H9 (cell line): ENCODE measurements at regions not wholly inside any gene's neighbourhood (a gene's known extent, or its start where the extent isn't known, plus 50 kb on each side); places are given as distances from the start of the nearest gene placed in this dataset.

ENCODE experiments used
- DNase-seq: peaks from one replicate; pipeline ENCODE4 v3.0.0-alpha.2; 2017
- H2AFZ ChIP-seq: one replicate; pipeline ENCODE4 v1.6.1; 2013; ENCODE audit warnings: mild to moderate bottlenecking, low read length, control low read depth, moderate library complexity
- H2AK5ac ChIP-seq: 2 replicates; pipeline ENCODE4 v1.6.1; 2013; ENCODE audit warnings: low read length, control low read depth, mixed read lengths; ENCODE audit not compliant: insufficient read length
- H2BK120ac ChIP-seq: one replicate; pipeline ENCODE4 v1.6.1; 2013; ENCODE audit warnings: low read depth, mild to moderate bottlenecking, low read length, control low read depth, inconsistent platforms; ENCODE audit not compliant: poor library complexity, severe bottlenecking
- H2BK12ac ChIP-seq: 2 replicates; pipeline ENCODE4 v1.6.1; 2013; ENCODE audit warnings: low read length, control low read depth, mixed read lengths, low read depth; ENCODE audit not compliant: insufficient read length
- H2BK15ac ChIP-seq: 2 replicates; pipeline ENCODE4 v1.6.1; 2013; ENCODE audit warnings: low read depth, low read length, control low read depth
- H2BK20ac ChIP-seq: one replicate; pipeline ENCODE4 v1.6.1; 2013; ENCODE audit warnings: low read depth, mild to moderate bottlenecking, low read length, control low read depth, inconsistent platforms; ENCODE audit not compliant: poor library complexity, severe bottlenecking
- H2BK5ac ChIP-seq: 2 replicates; pipeline ENCODE4 v1.6.1; 2013; ENCODE audit warnings: low read length, control low read depth, mixed read lengths; ENCODE audit not compliant: insufficient read length
- H3K14ac ChIP-seq: 2 replicates; pipeline ENCODE4 v1.6.1; 2013; ENCODE audit warnings: low read length, control low read depth; ENCODE audit not compliant: insufficient read depth
- H3K18ac ChIP-seq: 2 replicates; pipeline ENCODE4 v1.6.1; 2013; ENCODE audit warnings: low read depth, mild to moderate bottlenecking, mixed read lengths, low read length, control low read depth; ENCODE audit not compliant: insufficient read length
- H3K23ac ChIP-seq: 2 replicates; pipeline ENCODE4 v1.6.1; 2013; ENCODE audit warnings: low read length, control low read depth, mixed read lengths, low read depth; ENCODE audit not compliant: insufficient read length
- H3K23me2 ChIP-seq: 2 replicates; pipeline ENCODE4 v1.6.1; 2013; ENCODE audit warnings: low read depth, mild to moderate bottlenecking, mixed read lengths, low read length, control low read depth; ENCODE audit not compliant: insufficient read length, poor library complexity, severe bottlenecking
- H3K27ac ChIP-seq: 2 replicates; pipeline ENCODE4 v1.5.1; 2013; ENCODE audit warnings: low read length, control low read depth, mixed read lengths, low read depth; ENCODE audit not compliant: insufficient read length
- H3K27me3 ChIP-seq: 2 replicates; pipeline ENCODE4 v1.6.1; 2013; ENCODE audit warnings: low read length, control low read depth, inconsistent platforms; ENCODE audit not compliant: insufficient read depth
- H3K4ac ChIP-seq: 2 replicates; pipeline ENCODE4 v1.6.1; 2013; ENCODE audit warnings: low read depth, mild to moderate bottlenecking, control low read depth, inconsistent platforms, low read length, moderate library complexity
- H3K4me1 ChIP-seq: 2 replicates; pipeline ENCODE4 v1.6.1; 2013; ENCODE audit warnings: low read length, control low read depth, inconsistent platforms; ENCODE audit not compliant: insufficient read depth
- H3K4me2 ChIP-seq: 2 replicates; pipeline ENCODE4 v1.6.1; 2013; ENCODE audit warnings: low read length, control low read depth, mixed read lengths; ENCODE audit not compliant: insufficient read length, insufficient read depth
- H3K56ac ChIP-seq: 2 replicates; pipeline ENCODE4 v1.6.1; 2013; ENCODE audit warnings: low read depth, mild to moderate bottlenecking, mixed read lengths, low read length, control low read depth; ENCODE audit not compliant: insufficient read length
- H3K79me1 ChIP-seq: 2 replicates; pipeline ENCODE4 v1.6.1; 2013; ENCODE audit warnings: low read depth, mild to moderate bottlenecking, moderate library complexity, low read length, control low read depth, inconsistent platforms; ENCODE audit not compliant: insufficient read depth, poor library complexity, severe bottlenecking
- H3K79me2 ChIP-seq: 2 replicates; pipeline ENCODE4 v1.6.1; 2013; ENCODE audit warnings: low read length, control low read depth, inconsistent platforms; ENCODE audit not compliant: insufficient read depth
- H3K9ac ChIP-seq: 2 replicates; pipeline ENCODE4 v1.6.1; 2013; ENCODE audit warnings: low read length, control low read depth, mixed read lengths; ENCODE audit not compliant: insufficient read length; ENCODE audit errors: extremely low read depth
- H3K9me3 ChIP-seq: one replicate; pipeline ENCODE4 v1.6.1; 2013; ENCODE audit warnings: low read depth, low read length, inconsistent platforms; ENCODE audit not compliant: control insufficient read depth
- H3T11ph ChIP-seq: one replicate; pipeline ENCODE4 v1.6.1; 2013; ENCODE audit warnings: mild to moderate bottlenecking, low read length, control low read depth, inconsistent platforms
- H4K20me1 ChIP-seq: one replicate; pipeline ENCODE4 v1.6.1; 2013; ENCODE audit not compliant: control insufficient read depth, insufficient read length, insufficient read depth
- H4K5ac ChIP-seq: 2 replicates; pipeline ENCODE4 v1.6.1; 2013; ENCODE audit warnings: low read depth, mild to moderate bottlenecking, mixed read lengths, low read length, control low read depth; ENCODE audit not compliant: insufficient read length
- H4K8ac ChIP-seq: replicated peaks from 2 replicates; pipeline ENCODE4 v1.6.1; 2013; ENCODE audit warnings: low read length, control low read depth, mixed read lengths, low read depth; ENCODE audit not compliant: insufficient read length
- H4K91ac ChIP-seq: 2 replicates; pipeline ENCODE4 v1.6.1; 2013; ENCODE audit warnings: low read depth, mild to moderate bottlenecking, moderate library complexity, mixed read lengths, low read length, control low read depth; ENCODE audit not compliant: insufficient read length
- H3K27ac Mint-ChIP-seq, 3 experiments: 2 replicates in 2 of 3; 3 replicates in 1 of 3; pipeline ENCODE4 v1.8.0; 2020 to 2021; ENCODE audit warnings: mixed read lengths in 3 of 3, mild to moderate bottlenecking in 1 of 3, moderate library complexity in 1 of 3
- H3K27me3 Mint-ChIP-seq: 2 replicates; pipeline ENCODE4 v1.8.0; 2021; ENCODE audit warnings: low read depth, mild to moderate bottlenecking, moderate library complexity, mixed read lengths
- H3K36me3 Mint-ChIP-seq, 3 experiments: 2 replicates in 2 of 3; 3 replicates in 1 of 3; pipeline ENCODE4 v1.8.0; 2020 to 2021; ENCODE audit warnings: low read depth in 3 of 3, mixed read lengths in 3 of 3; ENCODE audit not compliant: insufficient read depth in 1 of 3
- H3K4me1 Mint-ChIP-seq, 2 experiments: 2 replicates each; pipeline ENCODE4 v1.8.0; 2020; ENCODE audit warnings: mixed read lengths in 2 of 2
- H3K4me3 Mint-ChIP-seq, 2 experiments: 2 replicates in 1 of 2; 3 replicates in 1 of 2; pipeline ENCODE4 v1.8.0; 2020 to 2021; ENCODE audit warnings: mild to moderate bottlenecking in 2 of 2, mixed read lengths in 2 of 2, moderate library complexity in 1 of 2
- H3K9me3 Mint-ChIP-seq, 2 experiments: 2 replicates in 1 of 2; 3 replicates in 1 of 2; pipeline ENCODE4 v1.8.0; 2020; ENCODE audit warnings: mild to moderate bottlenecking in 2 of 2, mixed read lengths in 2 of 2, moderate library complexity in 1 of 2
- WGBS: extraction: QIAGEN DNeasy Blood & Tissue Kit; methylation state at CpG from one replicate; pipeline ENCODE4 v1.1.7; 2013; ENCODE audit warnings: missing lambda C conversion rate, low lambda C conversion rate, mixed read lengths; ENCODE audit not compliant: insufficient read length; ENCODE audit errors: extremely low coverage; 5-methylcytosine and 5-hydroxymethylcytosine counted together
- TF ChIP-seq, protein P1 (sequence below): fragments of 200-600 bp; sonication (generic); conservative IDR thresholded peaks from 3 replicates; pipeline ENCODE4 v1.8.0; 2021; ENCODE audit warnings: antibody characterized with exemption, mild to moderate bottlenecking

DNA sequence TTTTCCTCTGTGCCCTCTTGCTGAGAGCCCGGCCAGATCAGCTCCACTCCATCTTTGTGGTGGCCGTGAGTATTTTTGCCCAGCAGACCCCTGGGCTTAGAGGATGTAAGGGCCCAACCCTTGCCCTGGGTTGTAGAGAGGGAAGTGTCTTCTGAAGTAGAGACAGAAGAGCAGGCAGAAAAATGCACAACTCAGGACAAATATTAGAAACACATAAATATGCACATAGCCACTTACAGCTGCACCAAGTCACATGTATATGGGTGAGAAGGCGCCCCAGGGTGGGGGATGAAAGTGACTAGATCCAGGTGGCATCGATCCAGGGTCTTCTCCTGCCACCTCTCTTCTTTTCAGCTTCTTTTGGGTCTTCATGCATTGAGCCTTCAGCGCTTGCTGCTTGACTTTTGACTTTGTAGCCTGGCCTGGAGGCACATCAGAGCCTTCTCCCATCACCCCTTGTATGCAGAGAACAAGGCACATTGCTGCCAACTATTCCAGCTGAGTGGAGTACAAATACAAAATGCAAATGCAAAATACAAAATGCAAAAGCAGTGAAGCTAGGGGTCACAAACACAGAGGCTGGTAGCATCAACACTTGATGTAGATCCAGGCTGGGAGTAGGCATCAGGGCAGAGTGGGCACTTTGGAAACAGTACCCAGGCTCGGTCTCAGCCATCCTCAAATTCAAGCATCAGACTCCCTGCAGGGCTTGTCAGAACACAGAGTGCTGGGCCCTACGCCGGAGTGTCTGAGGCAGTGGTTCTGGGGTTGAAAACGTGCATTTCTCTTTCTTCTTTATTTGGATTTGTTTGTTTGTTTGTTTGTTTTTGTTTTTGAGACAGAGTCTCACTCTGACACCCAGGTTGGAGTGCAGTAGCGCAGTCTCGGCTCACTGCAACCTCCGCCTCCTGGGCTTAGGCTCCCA is 133.0 kb downstream of the ASB7 start:
- WGBS, result no CpG with 5 or more reads among the region's 12 CpGs
- H3K4me3 Mint-ChIP-seq, result no peak overlapping the region; a peak in 1 of 5 replicates

More for the DNA sequence above, 133.0 kb downstream of the ASB7 start:
- Histone ChIP-seq H4K8ac (no peak overlapping the region), H3K79me1 (no peaks in the 10 kb centered on the region), H3K4me2 (no peak overlapping the region), H3K18ac (no peak overlapping the region), H4K91ac (no peak overlapping the region), H3K56ac (no peak overlapping the region), H2BK120ac (no peak overlapping the region), H3K23me2 (no peaks in the 10 kb centered on the region), H3T11ph (no peak overlapping the region), H4K5ac (no peak overlapping the region), H2BK12ac (no peak overlapping the region), H4K20me1 (no peaks in the 10 kb centered on the region), H2BK20ac (no peak overlapping the region), H2AK5ac (no peak overlapping the region), H3K14ac (no peak overlapping the region), H2BK15ac (no peak overlapping the region), H2BK5ac (no peak overlapping the region), H3K27me3 (no peaks in the 10 kb centered on the region), H3K79me2 (no peaks in the 10 kb centered on the region), H3K4me1 (no peaks in the 10 kb centered on the region), H3K9ac (no peak overlapping the region), H3K27ac (no peak overlapping the region), H3K23ac (no peak overlapping the region), H3K9me3 (no peaks in the 10 kb centered on the region), H2AFZ (no peak overlapping the region), H3K4ac (no peak overlapping the region)
- TF ChIP-seq, protein P1, sequence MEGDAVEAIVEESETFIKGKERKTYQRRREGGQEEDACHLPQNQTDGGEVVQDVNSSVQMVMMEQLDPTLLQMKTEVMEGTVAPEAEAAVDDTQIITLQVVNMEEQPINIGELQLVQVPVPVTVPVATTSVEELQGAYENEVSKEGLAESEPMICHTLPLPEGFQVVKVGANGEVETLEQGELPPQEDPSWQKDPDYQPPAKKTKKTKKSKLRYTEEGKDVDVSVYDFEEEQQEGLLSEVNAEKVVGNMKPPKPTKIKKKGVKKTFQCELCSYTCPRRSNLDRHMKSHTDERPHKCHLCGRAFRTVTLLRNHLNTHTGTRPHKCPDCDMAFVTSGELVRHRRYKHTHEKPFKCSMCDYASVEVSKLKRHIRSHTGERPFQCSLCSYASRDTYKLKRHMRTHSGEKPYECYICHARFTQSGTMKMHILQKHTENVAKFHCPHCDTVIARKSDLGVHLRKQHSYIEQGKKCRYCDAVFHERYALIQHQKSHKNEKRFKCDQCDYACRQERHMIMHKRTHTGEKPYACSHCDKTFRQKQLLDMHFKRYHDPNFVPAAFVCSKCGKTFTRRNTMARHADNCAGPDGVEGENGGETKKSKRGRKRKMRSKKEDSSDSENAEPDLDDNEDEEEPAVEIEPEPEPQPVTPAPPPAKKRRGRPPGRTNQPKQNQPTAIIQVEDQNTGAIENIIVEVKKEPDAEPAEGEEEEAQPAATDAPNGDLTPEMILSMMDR, result no peak
- no peaks in the 10 kb centered on the region for H3K36me3 Mint-ChIP-seq
- DNase-seq, result no peak
- peaks cover 0 to 9% of the 10 kb centered on the region in 2 experiments; a peak in 2 of 4 replicates for H3K4me1 Mint-ChIP-seq
- no peaks in the 10 kb centered on the region for H3K9me3 Mint-ChIP-seq
- H3K27me3 Mint-ChIP-seq, result no peaks in the 10 kb centered on the region
- H3K27ac Mint-ChIP-seq, result no peak overlapping the region
